ENCODE measurements at regions not wholly inside any gene's neighbourhood (a gene's known extent, or its start where the extent isn't known, plus 50 kb on each side); places are given as distances from the start of the nearest gene placed in this dataset.

- no peak for DNase-seq
These were observed 121.4 kb upstream of the COPS8 start for GRCh38 chr2:236964291-236964690.

- no peak for DNase-seq
These were observed 120.5 kb upstream of the COPS8 start for GRCh38 chr2:236965021-236965840.

- DNase-seq: no peak
These were observed 119.9 kb upstream of the COPS8 start for GRCh38 chr2:236965841-236966096.

GRCh38 chr2:236967499-236967783 lies 118.2 kb upstream of the COPS8 start:
- DNase-seq: no peak

- no peak for DNase-seq
These were observed 117.4 kb upstream of the COPS8 start for GRCh38 chr2:236968101-236968879.

GRCh38 chr2:236968880-236969534 lies 116.7 kb upstream of the COPS8 start:
- DNase-seq: no peak

GRCh38 chr2:236969767-236970655 lies 115.7 kb upstream of the COPS8 start:
- DNase-seq: no peak

GRCh38 chr2:236970656-236971010 lies 115.1 kb upstream of the COPS8 start:
- DNase-seq: no peak

GRCh38 chr2:236971131-236971821 lies 114.4 kb upstream of the COPS8 start:
- no peak for DNase-seq

GRCh38 chr2:236971919-236972381 lies 113.7 kb upstream of the COPS8 start:
- no peak for DNase-seq

GRCh38 chr2:236972491-236973342 lies 113.0 kb upstream of the COPS8 start:
- DNase-seq: no peak

GRCh38 chr2:236973343-236973980 lies 112.2 kb upstream of the COPS8 start:
- DNase-seq: no peak

GRCh38 chr2:236974148-236974547 lies 111.5 kb upstream of the COPS8 start:
- DNase-seq: no peak

- DNase-seq: no peak
These were observed 110.9 kb upstream of the COPS8 start for GRCh38 chr2:236974752-236975151.

GRCh38 chr2:236975766-236976165 lies 109.9 kb upstream of the COPS8 start:
- no peak for DNase-seq

GRCh38 chr2:236976266-236977062 lies 109.2 kb upstream of the COPS8 start:
- DNase-seq: no peak

GRCh38 chr2:236977063-236977851 lies 108.4 kb upstream of the COPS8 start:
- no peak for DNase-seq

GRCh38 chr2:236977852-236978398 lies 107.8 kb upstream of the COPS8 start:
- no peak for DNase-seq

GRCh38 chr2:236979664-236980063 lies 106.0 kb upstream of the COPS8 start:
- DNase-seq: no peak

Data from activated CD8-positive, alpha-beta memory T cell treated with anti-CD3 and anti-CD28 coated beads, Interleukin-2, amount 50 U/mL, for 4 hours (primary cell).